CD14-positive monocyte (primary cell): ENCODE measurements at regions not wholly inside any gene's neighbourhood (a gene's known extent, or its start where the extent isn't known, plus 50 kb on each side); places are given as distances from the start of the nearest gene placed in this dataset.
A peak's percentile ranks its signal among the peaks of the same experiment; 100 is the strongest.

Experiments used
- DNase-seq, 3 donors: peaks; one replicate each; pipeline ENCODE4 v3.0.0-alpha.2; 2011 to 2022
- H2AFZ ChIP-seq: 2 replicates; pipeline ENCODE4 v1.6.0; 2012; ENCODE audit warnings: mild to moderate bottlenecking, low read depth, low read length, inconsistent platforms; ENCODE audit not compliant: insufficient read depth, poor library complexity, severe bottlenecking
- H3K27ac ChIP-seq, 2 donors: 1 replicate in 1 of 2; 2 replicates in 1 of 2; pipeline ENCODE4 v1.5.1; 2012 to 2013; ENCODE audit warnings: low read length in 2 of 2, control low read depth in 1 of 2, inconsistent platforms in 1 of 2, low read depth in 1 of 2, mild to moderate bottlenecking in 1 of 2
- H3K27me3 ChIP-seq, 2 donors: one replicate each; pipeline versions ENCODE4 v1.6.0 to v1.6.1; 2011 to 2013; ENCODE audit warnings: low read length in 2 of 2; ENCODE audit not compliant: control insufficient read depth in 2 of 2, insufficient read depth in 2 of 2
- H3K36me3 ChIP-seq, 2 donors: replicated peaks in 1 of 2; 1 replicate in 1 of 2; 2 replicates in 1 of 2; pipeline versions ENCODE4 v1.5.1 to v1.6.1; 2012 to 2013; ENCODE audit warnings: low read length in 2 of 2, control low read depth in 1 of 2, inconsistent platforms in 1 of 2, mild to moderate bottlenecking in 1 of 2; ENCODE audit not compliant: insufficient read depth in 2 of 2, control insufficient read depth in 1 of 2
- H3K4me1 ChIP-seq, 2 donors: 1 replicate in 1 of 2; 2 replicates in 1 of 2; pipeline versions ENCODE4 v1.5.1 to v1.6.1; 2012 to 2013; ENCODE audit warnings: low read length in 2 of 2, control low read depth in 1 of 2, inconsistent platforms in 1 of 2, mild to moderate bottlenecking in 1 of 2, moderate library complexity in 1 of 2; ENCODE audit not compliant: insufficient read depth in 2 of 2, control insufficient read depth in 1 of 2
- H3K4me2 ChIP-seq: replicated peaks from 2 replicates; pipeline ENCODE3; 2012; ENCODE audit warnings: low read length, moderate library complexity, mild to moderate bottlenecking; ENCODE audit not compliant: poor library complexity, severe bottlenecking; ENCODE audit errors: extremely low read depth
- H3K4me3 ChIP-seq, 3 experiments: fragments of 200-600 bp in 1 of 3; sonication (generic) in 1 of 3; replicated peaks in 1 of 3; 1 replicate in 2 of 3; 2 replicates in 1 of 3; pipeline ENCODE4 v1.5.1; 2011 to 2013; ENCODE audit warnings: low read length in 3 of 3, mild to moderate bottlenecking in 3 of 3, control low read depth in 2 of 3, low read depth in 2 of 3, inconsistent platforms in 1 of 3, moderate library complexity in 1 of 3
- H3K79me2 ChIP-seq: 2 replicates; pipeline ENCODE4 v1.6.0; 2012; ENCODE audit warnings: mild to moderate bottlenecking, control low read depth, inconsistent platforms, low read length, moderate library complexity; ENCODE audit not compliant: insufficient read depth
- H3K9ac ChIP-seq: 2 replicates; pipeline ENCODE4 v1.6.0; 2017; ENCODE audit warnings: low read length, mild to moderate bottlenecking; ENCODE audit not compliant: insufficient read depth, poor library complexity, severe bottlenecking
- H3K9me3 ChIP-seq, 2 donors: replicated peaks in 1 of 2; 1 replicate in 1 of 2; 2 replicates in 1 of 2; pipeline versions ENCODE4 v1.5.1 to v1.6.1; 2012 to 2013; ENCODE audit warnings: low read length in 2 of 2, control low read depth in 1 of 2; ENCODE audit not compliant: control insufficient read depth in 1 of 2, insufficient read depth in 1 of 2
- H4K20me1 ChIP-seq: 2 replicates; pipeline ENCODE4 v1.6.0; 2012; ENCODE audit warnings: mild to moderate bottlenecking, low read length, control low read depth, moderate library complexity; ENCODE audit not compliant: insufficient read depth
- H3K27ac Mint-ChIP-seq, 7 donors: one replicate each; pipeline ENCODE4 v1.8.0; 2020; ENCODE audit warnings: mild to moderate bottlenecking in 7 of 7, mixed read lengths in 7 of 7, moderate library complexity in 6 of 7, inconsistent platforms in 2 of 7
- H3K27me3 Mint-ChIP-seq, 3 donors: one replicate each; pipeline ENCODE4 v1.8.0; 2021 to 2022; ENCODE audit warnings: low read depth in 3 of 3, mild to moderate bottlenecking in 3 of 3, mixed read lengths in 3 of 3, moderate library complexity in 3 of 3, inconsistent platforms in 1 of 3
- H3K36me3 Mint-ChIP-seq, 2 donors: one replicate each; pipeline ENCODE4 v1.8.0; 2020; ENCODE audit warnings: mixed read lengths in 2 of 2, inconsistent platforms in 1 of 2, mild to moderate bottlenecking in 1 of 2
- H3K4me1 Mint-ChIP-seq: one replicate; pipeline ENCODE4 v1.8.0; 2020; ENCODE audit warnings: mild to moderate bottlenecking, mixed read lengths
- H3K4me3 Mint-ChIP-seq, 2 donors: one replicate each; pipeline ENCODE4 v1.8.0; 2020; ENCODE audit warnings: mild to moderate bottlenecking in 2 of 2, mixed read lengths in 2 of 2, moderate library complexity in 1 of 2
- H3K9me3 Mint-ChIP-seq, 7 donors: one replicate each; pipeline ENCODE4 v1.8.0; 2020 to 2022; ENCODE audit warnings: mixed read lengths in 7 of 7, mild to moderate bottlenecking in 6 of 7, moderate library complexity in 6 of 7, inconsistent platforms in 2 of 7
- CTCF ChIP-seq: fragments of 200-600 bp; IDR thresholded peaks from one replicate; pipeline ENCODE4 v1.8.0; 2022; ENCODE audit warnings: antibody characterized with exemption, mild to moderate bottlenecking
- WGBS: methylation state at CpG from one replicate; pipeline ENCODE4 v1.1.5; 2013; ENCODE audit warnings: missing lambda C conversion rate; ENCODE audit not compliant: insufficient coverage; 5-methylcytosine and 5-hydroxymethylcytosine counted together
- intact Hi-C, 2 donors: fragments of 100-400 bp; cut with micrococcal nuclease; formaldehyde crosslinking; loops; one replicate each; pipeline versions ENCODE4 v1.15.0 to v1.15.1; 2023

DNA sequence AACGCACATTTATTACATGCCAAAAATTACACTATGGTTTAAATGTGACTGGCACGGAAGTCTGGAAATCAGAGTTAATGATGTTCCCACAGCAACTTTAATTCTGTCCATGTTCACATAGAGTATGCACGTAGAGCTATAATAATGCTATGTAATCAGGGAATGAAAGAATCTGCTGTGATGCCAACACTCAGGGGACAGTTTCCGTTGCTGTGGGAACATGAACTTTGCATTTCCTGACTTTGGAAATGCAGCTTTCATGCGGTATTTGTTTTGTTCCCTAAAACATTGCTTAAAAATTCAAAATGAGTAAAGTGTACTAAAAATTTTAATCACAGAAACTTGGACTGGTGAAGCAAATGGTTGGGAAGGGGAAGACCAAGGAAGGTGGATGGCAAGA lies 65.7 kb downstream of the MAGEA1 start:
- Histone ChIP-seq H3K4me1 (no peaks in the 10 kb centered on the region), H3K9me3 (no peaks in the 10 kb centered on the region), H3K79me2 (no peaks in the 10 kb centered on the region), H2AFZ (no peak overlapping the region), H3K27me3 (peaks cover 0 to 25% of the 10 kb centered on the region in 2 donors), H3K9ac (no peak overlapping the region), H3K4me3 (peak overlapping the region in 1 of 3 experiments; percentile 26), H4K20me1 (no peaks in the 10 kb centered on the region), H3K36me3 (no peaks in the 10 kb centered on the region), H3K27ac (no peak overlapping the region), H3K4me2 (peak overlapping the region; percentile 5)
- TF ChIP-seq CTCF: no peak
- no peak for DNase-seq
- Mint-ChIP-seq H3K4me1 (peaks cover 8% of the 10 kb centered on the region), H3K4me3 (peak overlapping the region; percentile 56 to 66), H3K27ac (no peak overlapping the region), H3K36me3 (no peaks in the 10 kb centered on the region), H3K9me3 (no peaks in the 10 kb centered on the region), H3K27me3 (peaks cover 4 to 16% (median 4%) of the 10 kb centered on the region in 3 donors)
- intact Hi-C loops: no loop called here
- WGBS: no CpG with 5 or more reads among the region's 5 CpGs

DNA sequence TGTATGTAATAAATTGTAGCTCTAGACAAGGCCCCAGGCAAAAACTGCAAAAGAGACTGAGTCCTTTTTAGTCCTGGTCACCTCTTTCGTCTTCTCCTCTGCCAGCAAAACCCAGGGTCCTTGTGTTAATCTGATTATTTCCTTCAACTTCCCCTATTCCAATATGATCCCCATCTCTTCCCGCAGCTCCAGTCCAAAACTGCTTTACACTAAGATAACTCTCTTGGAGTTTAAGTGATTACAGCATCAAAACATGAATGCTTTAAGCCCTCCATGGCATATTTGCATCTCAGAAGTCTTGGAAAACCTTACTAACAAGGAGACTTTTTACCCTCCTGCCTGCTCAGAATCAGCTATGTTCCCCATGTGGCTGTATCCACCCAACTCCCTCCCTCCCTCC lies 59.3 kb downstream of the MAGEA1 start:
- no peak overlapping the region for H3K4me3 ChIP-seq
- no peak overlapping the region for H3K27ac ChIP-seq
- intact Hi-C loops: no loop called here
- no peaks in the 10 kb centered on the region for H3K4me1 ChIP-seq
- no peak overlapping the region for H3K4me2 ChIP-seq
- no peaks in the 10 kb centered on the region for H3K36me3 Mint-ChIP-seq
- H4K20me1 ChIP-seq: no peaks in the 10 kb centered on the region
- H3K27ac Mint-ChIP-seq: no peak overlapping the region
- WGBS: 100% methylated on average over 1 of the region's 2 CpGs
- no peak overlapping the region for H3K4me3 Mint-ChIP-seq
- H3K9me3 Mint-ChIP-seq: no peaks in the 10 kb centered on the region
- no peaks in the 10 kb centered on the region for H3K4me1 Mint-ChIP-seq
- H3K27me3 ChIP-seq: peaks cover 0 to 18% of the 10 kb centered on the region in 2 donors
- H3K9me3 ChIP-seq: no peaks in the 10 kb centered on the region
- peaks cover 4 to 22% (median 10%) of the 10 kb centered on the region in 3 donors for H3K27me3 Mint-ChIP-seq
- DNase-seq: no peak
- no peak overlapping the region for H3K9ac ChIP-seq
- no peak overlapping the region for H2AFZ ChIP-seq
- no peak for TF ChIP-seq CTCF
- no peaks in the 10 kb centered on the region for H3K79me2 ChIP-seq
- no peaks in the 10 kb centered on the region for H3K36me3 ChIP-seq
